OCI-LY7 (cell line): ENCODE measurements at regions not wholly inside any gene's neighbourhood (a gene's known extent, or its start where the extent isn't known, plus 50 kb on each side); places are given as distances from the start of the nearest gene placed in this dataset.

Experiments used
- EZH2phosphoT487 ChIP-seq: fragments of 200-600 bp; sonication (generic); IDR thresholded peaks from 2 replicates; pipeline ENCODE4 v1.6.1; 2018; ENCODE audit warnings: low read depth, borderline replicate concordance, mild to moderate bottlenecking, mixed run types, antibody characterized with exemption, low read length, moderate library complexity, mixed read lengths
- TF ChIP-seq, protein P1 (sequence below): fragments of 200-600 bp; sonication (generic); conservative IDR thresholded peaks from 2 replicates; pipeline ENCODE4 v1.5.1; 2014; ENCODE audit warnings: mild to moderate bottlenecking, antibody characterized with exemption, low read length, moderate library complexity, mixed read lengths

DNA sequence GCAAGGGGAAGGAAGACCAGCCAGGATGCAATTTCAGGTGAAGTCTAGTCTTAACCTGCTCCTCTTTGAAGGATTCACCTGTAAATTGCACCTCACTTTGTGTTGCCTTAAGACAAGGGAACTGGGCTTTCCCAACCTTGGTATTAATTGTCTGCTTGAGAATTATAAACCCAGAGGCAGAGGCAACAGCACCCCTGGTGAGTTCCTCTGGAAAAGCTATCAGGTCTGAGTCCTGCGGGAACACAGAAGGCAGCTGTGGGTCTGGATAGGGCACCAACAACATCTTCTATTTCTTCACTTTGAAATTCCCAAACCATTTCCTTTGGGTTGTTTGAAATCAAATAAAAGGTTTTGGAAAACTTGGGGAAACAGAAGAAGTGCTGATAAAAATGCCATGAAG lies 109.2 kb upstream of the NPY2R start:
- TF ChIP-seq, protein P1, sequence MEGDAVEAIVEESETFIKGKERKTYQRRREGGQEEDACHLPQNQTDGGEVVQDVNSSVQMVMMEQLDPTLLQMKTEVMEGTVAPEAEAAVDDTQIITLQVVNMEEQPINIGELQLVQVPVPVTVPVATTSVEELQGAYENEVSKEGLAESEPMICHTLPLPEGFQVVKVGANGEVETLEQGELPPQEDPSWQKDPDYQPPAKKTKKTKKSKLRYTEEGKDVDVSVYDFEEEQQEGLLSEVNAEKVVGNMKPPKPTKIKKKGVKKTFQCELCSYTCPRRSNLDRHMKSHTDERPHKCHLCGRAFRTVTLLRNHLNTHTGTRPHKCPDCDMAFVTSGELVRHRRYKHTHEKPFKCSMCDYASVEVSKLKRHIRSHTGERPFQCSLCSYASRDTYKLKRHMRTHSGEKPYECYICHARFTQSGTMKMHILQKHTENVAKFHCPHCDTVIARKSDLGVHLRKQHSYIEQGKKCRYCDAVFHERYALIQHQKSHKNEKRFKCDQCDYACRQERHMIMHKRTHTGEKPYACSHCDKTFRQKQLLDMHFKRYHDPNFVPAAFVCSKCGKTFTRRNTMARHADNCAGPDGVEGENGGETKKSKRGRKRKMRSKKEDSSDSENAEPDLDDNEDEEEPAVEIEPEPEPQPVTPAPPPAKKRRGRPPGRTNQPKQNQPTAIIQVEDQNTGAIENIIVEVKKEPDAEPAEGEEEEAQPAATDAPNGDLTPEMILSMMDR = no peak
- no peak for TF ChIP-seq EZH2phosphoT487
